ENCODE measurements at regions not wholly inside any gene's neighbourhood (a gene's known extent, or its start where the extent isn't known, plus 50 kb on each side); places are given as distances from the start of the nearest gene placed in this dataset.

DNA sequence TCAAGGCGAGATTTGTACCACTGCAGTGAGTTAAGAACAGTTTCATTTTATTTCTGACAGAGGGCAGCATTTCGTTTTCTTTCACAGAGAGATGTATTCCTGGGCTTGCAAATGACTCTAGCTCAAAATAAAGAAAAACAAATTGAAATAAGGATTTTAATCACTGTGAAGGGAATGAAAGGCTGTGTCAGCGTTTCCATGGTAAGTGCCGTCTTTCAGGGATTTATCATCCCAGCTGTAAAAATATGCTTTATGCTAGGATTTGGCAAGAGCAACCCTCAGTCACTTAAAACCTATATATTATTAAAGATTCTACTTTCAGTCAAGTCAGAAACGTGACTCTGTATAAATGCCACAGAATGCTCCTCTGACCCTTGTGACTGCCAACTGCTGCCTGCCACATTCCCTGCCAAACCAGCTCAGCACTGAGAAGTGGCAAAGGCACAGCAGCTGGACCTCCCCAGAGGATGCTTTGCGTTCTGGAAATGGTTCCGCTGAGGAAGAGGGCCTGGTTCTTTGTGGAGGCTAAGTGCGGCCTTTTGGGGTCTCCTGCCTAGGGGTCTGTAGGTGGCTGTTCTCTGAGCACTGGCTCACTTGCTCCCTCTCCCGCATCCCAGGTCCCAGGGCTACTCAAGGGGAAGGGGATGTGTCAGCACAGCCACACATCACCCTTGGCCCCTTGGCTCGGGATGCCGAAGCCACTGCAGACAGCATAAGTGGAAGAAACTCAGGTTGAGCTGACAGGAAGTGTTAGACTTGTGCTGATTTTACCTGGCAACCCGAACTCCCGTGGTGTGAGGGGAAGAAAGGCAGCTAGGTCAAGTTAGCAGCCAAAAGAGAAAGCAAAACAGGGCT lies 56.6 kb upstream of the POMGNT2 start:
- peak overlapping the region; percentile 96 to 100 (median 99) for H3K27ac Mint-ChIP-seq
- POLR2A ChIA-PET, result interaction anchor here (0.5 to 4.5 kb wide), 31 partner anchors 16 to 341 kb away, joined by 3 to 54 read pairs (median 4); partner anchors contain the start of gene SNRK
- peak overlapping the region; percentile 69 to 93 (median 88) for H3K4me3 Mint-ChIP-seq
- no peaks in the 10 kb centered on the region for H3K27me3 Mint-ChIP-seq
- peaks cover 0 to 16% (median 16%) of the 10 kb centered on the region in 3 donors for H3K36me3 Mint-ChIP-seq
- ATAC-seq (peak; percentile 91 to 95), DNase-seq (peak; percentile 22 to 82 (median 63))
- H3K9me3 Mint-ChIP-seq, result peaks cover 0 to 25% (median 13%) of the 10 kb centered on the region in 9 donors
- H3K4me1 Mint-ChIP-seq, result peaks cover 14 to 40% (median 25%) of the 10 kb centered on the region in 4 donors

- DNase-seq (no peak), ATAC-seq (no peak)
- H3K4me3 Mint-ChIP-seq, result peak overlapping the region in 5 of 10 donors; percentile 41 to 93 (median 88)
- H3K4me1 Mint-ChIP-seq, result peaks cover 16 to 46% (median 30%) of the 10 kb centered on the region in 4 donors
- peaks cover 0 to 21% (median 10%) of the 10 kb centered on the region in 9 donors for H3K9me3 Mint-ChIP-seq
- H3K27ac Mint-ChIP-seq, result peak overlapping the region; percentile 96 to 100 (median 99)
- peaks cover 0 to 12% (median 12%) of the 10 kb centered on the region in 3 donors for H3K36me3 Mint-ChIP-seq
- POLR2A ChIA-PET, result interaction anchor here (0.8 to 4.5 kb wide), 22 partner anchors 16 to 341 kb away, joined by 3 to 54 read pairs (median 8); partner anchors contain the start of gene SNRK
- H3K27me3 Mint-ChIP-seq, result no peaks in the 10 kb centered on the region
Measured at GRCh38 chr3:43161684-43162229, 55.9 kb upstream of the POMGNT2 start.

GRCh38 chr3:43160664-43161063 lies 54.8 kb upstream of the POMGNT2 start:
- Mint-ChIP-seq H3K9me3 (peaks cover 0 to 10% (median under 1%) of the 10 kb centered on the region in 9 donors), H3K4me1 (peaks cover 18 to 54% (median 39%) of the 10 kb centered on the region in 4 donors), H3K36me3 (peaks cover 0 to under 1% (median under 1%) of the 10 kb centered on the region in 3 donors), H3K27me3 (no peaks in the 10 kb centered on the region), H3K4me3 (no peak overlapping the region), H3K27ac (peak overlapping the region in 1 of 10 donors; percentile 62)
- DNase-seq, result no peak
- POLR2A ChIA-PET, result interaction anchor here (0.6 to 4.5 kb wide), 9 partner anchors 14 to 339 kb away, joined by 3 to 24 read pairs (median 8); partner anchors contain the start of gene SNRK
- no peak for ATAC-seq

DNA sequence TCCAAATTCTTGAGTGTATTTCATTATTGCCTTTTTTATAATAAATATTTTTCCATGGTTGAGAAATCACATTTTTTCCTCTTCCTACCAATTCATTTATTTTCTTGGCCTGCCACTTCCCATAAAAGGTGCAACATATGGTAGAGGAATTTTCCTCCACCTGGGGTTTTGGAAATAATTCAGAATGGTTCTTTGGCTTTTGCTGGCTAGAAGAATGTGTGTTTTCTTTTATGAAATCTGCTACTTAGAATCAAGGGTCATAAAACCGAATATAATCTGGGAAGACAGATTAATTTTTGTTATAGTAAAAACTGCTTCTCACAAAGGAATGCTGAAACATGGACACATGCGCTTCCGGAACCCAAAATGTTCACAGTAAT lies 54.0 kb upstream of the POMGNT2 start:
- Mint-ChIP-seq H3K27me3 (no peaks in the 10 kb centered on the region), H3K9me3 (peaks cover 0 to 5% (median 0%) of the 10 kb centered on the region in 9 donors), H3K4me1 (peaks cover 25 to 62% (median 47%) of the 10 kb centered on the region in 4 donors), H3K4me3 (no peak overlapping the region), H3K36me3 (no peaks in the 10 kb centered on the region), H3K27ac (no peak overlapping the region)
- POLR2A ChIA-PET, result interaction anchor here (0.7 to 1.5 kb wide), 2 partner anchors 14 to 17 kb away, joined by 3 read pairs; no protein-coding TSS in a partner anchor
- no peak for DNase-seq
- ATAC-seq, result no peak

- Mint-ChIP-seq H3K4me1 (peaks cover 27 to 62% (median 50%) of the 10 kb centered on the region in 4 donors), H3K36me3 (no peaks in the 10 kb centered on the region), H3K27me3 (no peaks in the 10 kb centered on the region), H3K4me3 (no peak overlapping the region), H3K27ac (peak overlapping the region in 1 of 10 donors; percentile 20), H3K9me3 (no peaks in the 10 kb centered on the region)
- POLR2A ChIA-PET, result no interaction called here
- DNase-seq (no peak), ATAC-seq (no peak)
Measured at GRCh38 chr3:43159131-43159875, 53.4 kb upstream of the POMGNT2 start.

DNA sequence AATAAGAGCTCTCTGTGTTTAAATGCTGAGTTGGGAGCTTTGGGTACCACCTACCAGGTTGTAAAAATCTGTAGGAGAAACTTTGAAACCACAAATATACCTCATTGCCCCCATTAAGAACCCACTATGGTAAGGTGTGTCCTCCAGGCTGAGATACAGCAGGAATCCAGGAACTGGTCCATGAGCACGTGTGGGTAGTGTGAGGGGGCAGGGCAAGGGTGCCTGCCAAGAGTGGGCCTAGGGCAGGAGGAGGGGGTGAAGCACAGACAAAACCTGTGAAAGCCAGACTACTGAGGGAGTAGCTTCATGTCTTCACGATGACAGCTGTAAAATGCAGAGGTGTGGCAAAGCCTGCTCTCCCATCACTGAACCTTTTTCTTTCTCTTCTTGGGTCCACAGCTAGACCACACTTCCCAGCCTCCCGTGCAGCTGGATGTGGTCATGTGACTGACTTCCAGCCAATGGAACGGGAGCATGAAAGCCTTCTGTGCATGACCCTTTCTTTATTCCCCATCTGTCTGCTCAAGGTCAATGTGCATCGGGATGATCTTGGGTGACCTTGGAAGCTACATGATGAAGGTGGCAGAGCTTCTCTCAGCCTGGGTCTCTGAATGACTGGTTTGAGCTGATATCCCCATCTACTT lies 51.1 kb upstream of the POMGNT2 start:
- DNase-seq (no peak), ATAC-seq (no peak)
- H3K4me3 Mint-ChIP-seq, result no peak overlapping the region
- POLR2A ChIA-PET, result interaction anchor here (1.0 kb wide), 1 partner anchor 45 kb away, joined by 3 read pairs; no protein-coding TSS in a partner anchor
- H3K9me3 Mint-ChIP-seq, result no peaks in the 10 kb centered on the region
- peak overlapping the region in 5 of 10 donors; percentile 31 to 66 (median 52) for H3K27ac Mint-ChIP-seq
- H3K27me3 Mint-ChIP-seq, result no peaks in the 10 kb centered on the region
- H3K4me1 Mint-ChIP-seq, result peaks cover 18 to 50% (median 29%) of the 10 kb centered on the region in 4 donors
- H3K36me3 Mint-ChIP-seq, result no peaks in the 10 kb centered on the region

DNA sequence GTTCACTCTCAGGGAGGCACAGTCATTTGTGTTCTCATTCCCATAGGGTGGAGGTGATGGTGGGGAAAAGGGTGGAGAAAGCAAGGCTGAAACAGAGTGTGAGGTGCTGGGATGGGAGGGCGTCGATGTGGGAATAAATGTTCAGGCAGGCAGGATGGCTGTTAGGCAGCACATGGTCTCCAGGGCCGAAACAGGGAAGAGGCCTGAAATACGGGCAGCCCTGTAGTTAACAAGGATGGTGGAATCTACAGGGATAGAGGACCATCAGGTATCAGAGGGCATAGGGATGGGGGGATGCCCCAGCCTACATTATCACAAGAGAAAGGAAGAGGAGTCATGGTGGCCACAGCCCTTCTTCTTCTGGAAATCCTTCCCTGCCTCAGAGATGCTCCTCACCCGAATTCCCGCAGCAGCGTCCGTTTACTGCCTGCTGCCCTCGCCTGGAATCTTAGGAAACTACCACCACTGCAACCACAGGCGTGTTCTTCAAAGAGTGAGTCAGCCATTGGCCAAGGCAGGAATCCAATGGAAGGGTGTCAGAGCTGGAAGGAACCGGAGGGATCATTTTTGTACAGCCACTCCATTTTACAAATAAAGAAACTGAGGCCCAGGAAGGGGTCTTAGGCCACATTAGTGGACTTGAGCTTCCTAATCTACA lies 49.7 kb upstream of the POMGNT2 start:
- Mint-ChIP-seq H3K9me3 (no peaks in the 10 kb centered on the region), H3K27me3 (no peaks in the 10 kb centered on the region), H3K4me1 (peaks cover 18 to 48% (median 27%) of the 10 kb centered on the region in 4 donors), H3K4me3 (peak overlapping the region in 7 of 10 donors; percentile 5 to 53 (median 46)), H3K27ac (peak overlapping the region; percentile 39 to 94 (median 84)), H3K36me3 (no peaks in the 10 kb centered on the region)
- DNase-seq (no peak), ATAC-seq (no peak)
- POLR2A ChIA-PET, result interaction anchor here (0.6 kb wide), 1 partner anchor 68 kb away, joined by 4 read pairs; no protein-coding TSS in a partner anchor

Measured in naive thymus-derived CD8-positive, alpha-beta T cell (primary cell).